ENCODE measurements at regions not wholly inside any gene's neighbourhood (a gene's known extent, or its start where the extent isn't known, plus 50 kb on each side); places are given as distances from the start of the nearest gene placed in this dataset.

GRCh38 chr21:14869984-14870852 lies 194.6 kb downstream of the NRIP1 start:
- no peak for DNase-seq (ENCODE audit: low read depth)

GRCh38 chr21:14866859-14867765 lies 197.7 kb downstream of the NRIP1 start:
- DNase-seq (ENCODE audit: low read depth): no peak

- DNase-seq (ENCODE audit: low read depth): no peak
Measured at GRCh38 chr21:14864211-14865021, 200.4 kb downstream of the NRIP1 start.

GRCh38 chr21:14863745-14864210 lies 201.0 kb downstream of the NRIP1 start:
- no peak for DNase-seq (ENCODE audit: low read depth)

GRCh38 chr21:14862794-14863720 lies 201.7 kb downstream of the NRIP1 start:
- DNase-seq (ENCODE audit: low read depth): no peak

- DNase-seq (ENCODE audit: low read depth): no peak
Measured at GRCh38 chr21:14858311-14858710, 206.5 kb downstream of the NRIP1 start.

GRCh38 chr21:14857529-14857928 lies 207.3 kb downstream of the NRIP1 start:
- DNase-seq (ENCODE audit: low read depth): no peak

- DNase-seq (ENCODE audit: low read depth): no peak
Measured at GRCh38 chr21:14850394-14850793, 214.4 kb downstream of the NRIP1 start.

- DNase-seq (ENCODE audit: low read depth): no peak
Measured at GRCh38 chr21:14846621-14847020, 218.2 kb downstream of the NRIP1 start.

- no peak for DNase-seq (ENCODE audit: low read depth)
Measured at GRCh38 chr21:14844001-14844400, 220.8 kb downstream of the NRIP1 start.

- DNase-seq (ENCODE audit: low read depth): no peak
Measured at GRCh38 chr21:14842601-14843000, 222.2 kb downstream of the NRIP1 start.

GRCh38 chr21:14841511-14842472 lies 223.0 kb downstream of the NRIP1 start:
- DNase-seq (ENCODE audit: low read depth): no peak

- DNase-seq (ENCODE audit: low read depth): no peak
Measured at GRCh38 chr21:14838400-14838799, 226.4 kb downstream of the NRIP1 start.

- DNase-seq (ENCODE audit: low read depth): no peak
Measured at GRCh38 chr21:14836950-14837349, 227.8 kb downstream of the NRIP1 start.

GRCh38 chr21:14833666-14834351 lies 231.0 kb downstream of the NRIP1 start:
- DNase-seq (ENCODE audit: low read depth): no peak

GRCh38 chr21:14833241-14833640 lies 231.6 kb downstream of the NRIP1 start:
- no peak for DNase-seq (ENCODE audit: low read depth)

- DNase-seq (ENCODE audit: low read depth): no peak
Measured at GRCh38 chr21:14830307-14830706, 234.5 kb downstream of the NRIP1 start.

GRCh38 chr21:14829685-14830084 lies 235.1 kb downstream of the NRIP1 start:
- DNase-seq (ENCODE audit: low read depth): no peak

GRCh38 chr21:14827468-14827867 lies 237.3 kb downstream of the NRIP1 start:
- no peak for DNase-seq (ENCODE audit: low read depth)

Data from activated gamma-delta T cell treated with anti-CD3 and anti-CD28 coated beads, Interleukin-2, amount 50 U/mL, for 16 hours (primary cell).